ENCODE measurements at regions not wholly inside any gene's neighbourhood (a gene's known extent, or its start where the extent isn't known, plus 50 kb on each side); places are given as distances from the start of the nearest gene placed in this dataset.
"Not testable (repeated sequence)": the region's sequence is repeated elsewhere in the genome, so short reads cannot be mapped to it uniquely, and the experiment has no call there.

DNA sequence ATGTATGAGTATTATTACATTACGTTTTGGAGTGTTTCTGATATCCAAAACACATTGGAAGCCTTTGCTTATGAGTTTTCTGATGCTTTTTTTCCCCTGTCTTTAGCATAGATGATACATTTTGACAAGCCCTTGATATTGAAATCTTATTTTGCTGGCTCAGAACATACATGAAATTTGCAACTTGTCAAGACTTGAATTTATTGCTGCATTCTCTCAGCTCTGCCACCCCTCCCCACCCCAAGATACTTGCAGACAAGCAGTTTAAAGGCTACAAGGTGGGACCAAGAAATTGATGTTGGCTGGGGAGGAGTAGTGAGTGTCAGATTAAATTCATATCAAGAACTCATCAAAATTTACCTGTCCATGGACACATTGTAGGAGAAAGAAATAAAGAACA, 160.2 kb downstream of the GJA1 start:
- TF ChIP-seq, protein P1, sequence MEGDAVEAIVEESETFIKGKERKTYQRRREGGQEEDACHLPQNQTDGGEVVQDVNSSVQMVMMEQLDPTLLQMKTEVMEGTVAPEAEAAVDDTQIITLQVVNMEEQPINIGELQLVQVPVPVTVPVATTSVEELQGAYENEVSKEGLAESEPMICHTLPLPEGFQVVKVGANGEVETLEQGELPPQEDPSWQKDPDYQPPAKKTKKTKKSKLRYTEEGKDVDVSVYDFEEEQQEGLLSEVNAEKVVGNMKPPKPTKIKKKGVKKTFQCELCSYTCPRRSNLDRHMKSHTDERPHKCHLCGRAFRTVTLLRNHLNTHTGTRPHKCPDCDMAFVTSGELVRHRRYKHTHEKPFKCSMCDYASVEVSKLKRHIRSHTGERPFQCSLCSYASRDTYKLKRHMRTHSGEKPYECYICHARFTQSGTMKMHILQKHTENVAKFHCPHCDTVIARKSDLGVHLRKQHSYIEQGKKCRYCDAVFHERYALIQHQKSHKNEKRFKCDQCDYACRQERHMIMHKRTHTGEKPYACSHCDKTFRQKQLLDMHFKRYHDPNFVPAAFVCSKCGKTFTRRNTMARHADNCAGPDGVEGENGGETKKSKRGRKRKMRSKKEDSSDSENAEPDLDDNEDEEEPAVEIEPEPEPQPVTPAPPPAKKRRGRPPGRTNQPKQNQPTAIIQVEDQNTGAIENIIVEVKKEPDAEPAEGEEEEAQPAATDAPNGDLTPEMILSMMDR (IDR thresholded peaks at IDR 0.05): no peak
- TF ChIP-seq POLR2AphosphoS5 (IDR thresholded peaks at IDR 0.05) (no peak), POLR2A (IDR thresholded peaks at IDR 0.05; ENCODE audit: low read depth) (no peak), EP300 (IDR thresholded peaks at IDR 0.05) (no peak)
- H3K4me3 ChIP-seq: no peak overlapping the region
- no peak for DNase-seq (ENCODE audit: extremely low spot score)
- H3K27ac ChIP-seq (replicated peaks in 1 of 4): no peak overlapping the region
- intact Hi-C loops (cut with DNase I): no loop called here
- 87% methylated on average over 1 of the region's 1 CpG for WGBS
- H3K36me3 ChIP-seq: no peaks in the 10 kb centered on the region
- H3K4me1 ChIP-seq: peaks cover 0 to 28% (median 11%) of the 10 kb centered on the region in 4 donors
- no peaks in the 10 kb centered on the region for H3K9me3 ChIP-seq
- H3K27me3 ChIP-seq: no peaks in the 10 kb centered on the region

DNA sequence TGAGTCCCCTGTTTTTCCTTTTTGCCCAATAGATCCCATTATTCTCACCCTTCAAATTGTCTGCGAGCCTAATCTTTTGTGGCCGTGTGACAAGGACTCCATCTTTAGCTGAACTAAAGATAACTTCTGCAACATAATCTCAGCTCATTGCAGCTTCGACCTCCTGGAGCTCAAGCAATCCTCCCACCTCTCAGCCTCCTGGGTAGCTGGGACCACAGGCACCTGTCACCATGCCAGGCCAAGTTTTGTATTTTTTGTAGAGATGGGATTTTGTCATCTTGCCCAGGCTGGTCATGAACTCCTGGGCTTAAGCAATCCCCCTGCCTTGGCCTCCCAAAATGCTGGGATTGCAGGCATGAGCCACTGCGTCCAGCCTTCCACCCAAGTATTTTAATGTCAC, 161.0 kb downstream of the GJA1 start:
- no peak for TF ChIP-seq POLR2AphosphoS5 (IDR thresholded peaks at IDR 0.05)
- no peak for TF ChIP-seq EP300 (IDR thresholded peaks at IDR 0.05)
- TF ChIP-seq, protein P1 (IDR thresholded peaks at IDR 0.05): no peak
- no peak for TF ChIP-seq POLR2A (IDR thresholded peaks at IDR 0.05; ENCODE audit: low read depth)
- Histone ChIP-seq H3K4me1 (peaks cover 0 to 20% (median 8%) of the 10 kb centered on the region in 4 donors), H3K27ac (replicated peaks in 1 of 4) (no peak overlapping the region), H3K36me3 (no peaks in the 10 kb centered on the region), H3K27me3 (no peaks in the 10 kb centered on the region), H3K9me3 (no peaks in the 10 kb centered on the region), H3K4me3 (no peak overlapping the region)
- no peak for DNase-seq (ENCODE audit: extremely low spot score)
- intact Hi-C loops (cut with DNase I): no loop called here
- WGBS: 98% methylated on average over 4 of the region's 4 CpGs

DNA sequence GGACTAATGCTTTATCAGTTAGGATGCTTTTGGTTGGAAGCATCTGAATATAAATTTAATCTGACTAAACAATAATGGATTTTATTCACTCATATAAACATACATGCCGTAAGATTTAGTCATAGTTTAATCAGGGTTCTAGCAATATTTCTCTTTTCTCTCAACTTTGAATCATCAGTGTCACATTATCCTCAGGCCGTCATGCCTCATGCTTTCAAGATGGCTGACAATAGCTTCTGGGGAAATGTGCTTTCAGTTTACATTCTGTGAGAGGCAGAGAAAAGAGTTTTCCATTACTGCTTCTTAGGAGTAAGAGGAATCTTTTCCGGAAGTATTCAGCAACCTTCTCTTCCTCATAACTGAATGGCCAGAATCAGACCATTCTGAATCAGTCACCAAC, 162.2 kb downstream of the GJA1 start:
- TF ChIP-seq EP300 (IDR thresholded peaks at IDR 0.05): no peak
- Histone ChIP-seq H3K36me3 (no peaks in the 10 kb centered on the region), H3K4me3 (no peak overlapping the region), H3K27ac (replicated peaks in 1 of 4) (no peak overlapping the region), H3K27me3 (no peaks in the 10 kb centered on the region), H3K9me3 (no peaks in the 10 kb centered on the region), H3K4me1 (peaks cover 0 to 14% (median 6%) of the 10 kb centered on the region in 4 donors)
- 87% methylated on average over 3 of the region's 3 CpGs for WGBS
- intact Hi-C loops (cut with DNase I): no loop called here
- DNase-seq (ENCODE audit: extremely low spot score): no peak

DNA sequence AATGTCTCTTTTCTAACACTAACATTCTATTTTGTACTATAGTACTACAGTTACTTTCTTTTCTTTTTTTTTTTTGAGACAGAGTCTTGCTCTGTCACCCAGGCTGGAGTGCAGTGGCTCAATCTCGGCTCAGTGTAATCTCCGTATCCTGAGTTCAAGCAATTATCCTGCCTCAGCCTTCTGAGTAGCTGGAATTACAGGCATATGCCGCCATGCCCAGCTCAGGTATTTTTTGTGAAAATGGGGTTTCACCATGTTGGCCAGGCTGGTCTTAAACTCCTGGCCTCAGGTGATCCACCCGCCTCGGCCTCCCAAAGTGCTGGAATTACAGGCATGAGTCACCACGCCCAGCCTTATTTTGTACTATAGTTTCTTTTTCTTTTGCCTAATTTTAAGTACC, 163.9 kb downstream of the GJA1 start:
- not testable (repeated sequence) for H3K36me3 ChIP-seq; H3K27ac ChIP-seq (replicated peaks in 1 of 4)

DNA sequence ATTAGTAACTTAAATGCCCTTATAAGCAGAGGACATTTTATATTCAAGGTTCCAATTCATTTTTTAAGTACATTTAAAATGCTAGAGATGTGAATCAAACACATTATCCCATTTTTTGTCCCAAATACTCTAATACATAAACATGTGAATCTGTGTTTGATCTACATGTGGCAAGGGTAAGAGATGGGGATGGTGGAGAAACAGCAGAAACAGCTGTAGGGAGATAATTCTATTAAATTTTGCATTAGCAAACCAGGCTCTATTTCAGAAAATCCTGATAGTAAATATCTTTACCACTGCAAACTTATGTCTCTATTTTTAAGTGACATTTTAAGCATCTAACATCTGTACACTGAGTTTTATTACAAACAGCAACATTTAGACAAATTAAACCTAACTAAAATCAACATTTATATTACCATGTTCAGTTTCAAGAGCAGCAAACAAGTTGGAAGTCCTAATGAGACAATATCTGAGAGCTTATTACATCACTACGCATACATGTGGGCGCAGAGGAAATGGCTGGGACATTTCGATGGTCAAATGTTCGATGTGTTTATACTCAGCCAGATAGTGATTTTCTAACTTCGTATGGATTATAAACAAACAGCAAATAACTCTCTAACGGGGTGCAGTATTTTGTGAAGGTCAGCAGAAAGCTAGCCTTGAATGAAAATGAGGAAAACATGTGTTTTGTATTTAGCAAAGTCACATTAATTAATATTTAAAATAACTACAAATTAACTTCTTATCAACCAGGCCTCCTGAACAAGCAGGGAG, 165.1 kb downstream of the GJA1 start:
- TF ChIP-seq, protein P1 (IDR thresholded peaks at IDR 0.05): no peak
- TF ChIP-seq POLR2A (IDR thresholded peaks at IDR 0.05; ENCODE audit: low read depth): no peak
- no peak for TF ChIP-seq EP300 (IDR thresholded peaks at IDR 0.05)
- no peak for TF ChIP-seq POLR2AphosphoS5 (IDR thresholded peaks at IDR 0.05)
- no peak overlapping the region for H3K27ac ChIP-seq (replicated peaks in 1 of 4)
- no peaks in the 10 kb centered on the region for H3K36me3 ChIP-seq
- intact Hi-C loops (cut with DNase I): no loop called here
- no peaks in the 10 kb centered on the region for H3K4me1 ChIP-seq
- DNase-seq (ENCODE audit: extremely low spot score): peak; percentile 24
- no peak overlapping the region for H3K4me3 ChIP-seq
- no peaks in the 10 kb centered on the region for H3K9me3 ChIP-seq
- H3K27me3 ChIP-seq: no peaks in the 10 kb centered on the region
- 71% methylated on average over 6 of the region's 6 CpGs for WGBS

More for the DNA sequence above, 163.9 kb downstream of the GJA1 start:
- H3K4me3 ChIP-seq; H3K9me3 ChIP-seq; H3K4me1 ChIP-seq; H3K27me3 ChIP-seq; DNase-seq (ENCODE audit: extremely low spot score); intact Hi-C loops (cut with DNase I): not testable (repeated sequence)
- 97% methylated on average over 6 of the region's 6 CpGs for WGBS

DNA sequence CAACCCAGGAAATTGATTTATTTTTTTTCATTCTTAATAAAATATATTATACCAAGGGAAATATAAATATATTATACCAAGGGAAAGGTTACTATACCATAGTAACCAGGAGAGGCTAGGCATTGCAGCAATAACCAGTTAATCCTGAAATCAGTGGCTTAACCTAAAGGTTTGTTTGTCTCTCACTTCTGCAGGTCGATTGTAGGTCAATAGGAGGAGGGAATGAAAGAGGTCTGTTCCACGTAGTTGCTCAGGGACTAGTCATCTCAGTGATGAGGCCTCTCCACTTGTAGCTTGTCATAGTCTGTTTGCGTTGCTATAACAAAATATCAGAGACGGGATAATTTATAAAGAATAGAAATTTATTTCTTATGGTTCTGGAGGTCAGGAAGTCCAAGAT, 168.0 kb downstream of the GJA1 start:
- WGBS: 83% methylated on average over 4 of the region's 4 CpGs
- intact Hi-C loops (cut with DNase I): no loop called here

More for the DNA sequence above, 168.0 kb downstream of the GJA1 start:
- peak; percentile 37 for DNase-seq (ENCODE audit: extremely low spot score)
- H3K36me3 ChIP-seq: no peaks in the 10 kb centered on the region
- no peaks in the 10 kb centered on the region for H3K4me1 ChIP-seq
- H3K4me3 ChIP-seq: no peak overlapping the region
- no peak overlapping the region for H3K27ac ChIP-seq (replicated peaks in 1 of 4)
- H3K9me3 ChIP-seq: no peaks in the 10 kb centered on the region
- TF ChIP-seq EP300 (IDR thresholded peaks at IDR 0.05) (no peak), POLR2A (IDR thresholded peaks at IDR 0.05; ENCODE audit: low read depth) (no peak), POLR2AphosphoS5 (IDR thresholded peaks at IDR 0.05) (no peak)
- TF ChIP-seq, protein P1 (IDR thresholded peaks at IDR 0.05): no peak
- no peaks in the 10 kb centered on the region for H3K27me3 ChIP-seq
